Glutamatergic neuron (in vitro differentiated cells): ENCODE measurements at regions not wholly inside any gene's neighbourhood (a gene's known extent, or its start where the extent isn't known, plus 50 kb on each side); places are given as distances from the start of the nearest gene placed in this dataset.

Source experiments
- DNase-seq: peaks from one replicate; pipeline ENCODE4 v3.0.0; 2022
- H3K27ac Mint-ChIP-seq: one replicate; pipeline ENCODE4 v1.8.0; 2020; ENCODE audit warnings: mild to moderate bottlenecking, mixed read lengths, inconsistent platforms; ENCODE audit not compliant: unreplicated experiment
- H3K27me3 Mint-ChIP-seq: one replicate; pipeline ENCODE4 v1.8.0; 2020; ENCODE audit warnings: mild to moderate bottlenecking, moderate library complexity, mixed read lengths, inconsistent platforms; ENCODE audit not compliant: unreplicated experiment
- H3K36me3 Mint-ChIP-seq: one replicate; pipeline ENCODE4 v1.8.0; 2020; ENCODE audit warnings: mild to moderate bottlenecking, mixed read lengths, inconsistent platforms; ENCODE audit not compliant: unreplicated experiment
- H3K4me1 Mint-ChIP-seq: one replicate; pipeline ENCODE4 v1.8.0; 2020; ENCODE audit warnings: mild to moderate bottlenecking, low read depth, mixed read lengths, inconsistent platforms; ENCODE audit not compliant: unreplicated experiment
- H3K4me3 Mint-ChIP-seq: one replicate; pipeline ENCODE4 v1.8.0; 2020; ENCODE audit warnings: mild to moderate bottlenecking, mixed read lengths, inconsistent platforms; ENCODE audit not compliant: unreplicated experiment
- H3K9me3 Mint-ChIP-seq: one replicate; pipeline ENCODE4 v1.8.0; 2020; ENCODE audit warnings: mild to moderate bottlenecking, moderate library complexity, mixed read lengths, inconsistent platforms; ENCODE audit not compliant: unreplicated experiment
- CTCF ChIP-seq: fragments of 200-600 bp; sonication (generic); IDR thresholded peaks from one replicate; pipeline ENCODE4 v1.5.0; 2021; ENCODE audit not compliant: partially characterized antibody, unreplicated experiment

DNA sequence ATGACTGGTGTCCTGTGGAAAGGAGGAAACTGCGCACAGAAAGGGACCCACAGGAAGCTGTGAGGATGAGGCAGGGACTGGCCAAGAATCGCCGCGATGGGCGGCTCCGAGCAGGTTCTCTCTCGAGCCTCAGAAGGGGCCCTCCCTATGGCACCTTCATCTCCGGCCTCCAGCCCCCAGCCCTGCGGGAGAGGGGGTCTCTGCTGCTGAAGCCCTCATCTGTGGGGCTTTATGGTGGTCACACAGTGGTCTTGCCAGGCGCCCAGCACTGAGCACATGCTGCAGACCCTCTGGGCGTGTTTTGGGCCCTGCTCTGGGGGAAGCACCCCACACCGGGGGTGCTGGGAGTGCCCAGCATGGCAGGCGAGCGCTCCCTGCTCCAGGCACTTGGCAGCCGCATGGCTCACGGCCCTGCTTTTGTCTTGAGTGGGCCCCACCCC, 86.6 kb upstream of the ACTRT2 start:
- TF ChIP-seq CTCF: no peak
- Mint-ChIP-seq H3K36me3 (peaks cover 6% of the 10 kb centered on the region), H3K27ac (no peak overlapping the region), H3K4me3 (no peak overlapping the region), H3K4me1 (no peaks in the 10 kb centered on the region), H3K27me3 (peaks cover 4% of the 10 kb centered on the region), H3K9me3 (peaks cover 4% of the 10 kb centered on the region)
- DNase-seq: no peak

GRCh38 chr1:2935184-2935583, 86.1 kb upstream of the ACTRT2 start:
- peaks cover 3% of the 10 kb centered on the region for H3K9me3 Mint-ChIP-seq
- no peak for TF ChIP-seq CTCF
- H3K27me3 Mint-ChIP-seq: peaks cover 7% of the 10 kb centered on the region
- H3K4me1 Mint-ChIP-seq: no peaks in the 10 kb centered on the region
- no peak for DNase-seq
- H3K4me3 Mint-ChIP-seq: no peak overlapping the region
- H3K27ac Mint-ChIP-seq: no peak overlapping the region
- H3K36me3 Mint-ChIP-seq: peaks cover 6% of the 10 kb centered on the region

DNA sequence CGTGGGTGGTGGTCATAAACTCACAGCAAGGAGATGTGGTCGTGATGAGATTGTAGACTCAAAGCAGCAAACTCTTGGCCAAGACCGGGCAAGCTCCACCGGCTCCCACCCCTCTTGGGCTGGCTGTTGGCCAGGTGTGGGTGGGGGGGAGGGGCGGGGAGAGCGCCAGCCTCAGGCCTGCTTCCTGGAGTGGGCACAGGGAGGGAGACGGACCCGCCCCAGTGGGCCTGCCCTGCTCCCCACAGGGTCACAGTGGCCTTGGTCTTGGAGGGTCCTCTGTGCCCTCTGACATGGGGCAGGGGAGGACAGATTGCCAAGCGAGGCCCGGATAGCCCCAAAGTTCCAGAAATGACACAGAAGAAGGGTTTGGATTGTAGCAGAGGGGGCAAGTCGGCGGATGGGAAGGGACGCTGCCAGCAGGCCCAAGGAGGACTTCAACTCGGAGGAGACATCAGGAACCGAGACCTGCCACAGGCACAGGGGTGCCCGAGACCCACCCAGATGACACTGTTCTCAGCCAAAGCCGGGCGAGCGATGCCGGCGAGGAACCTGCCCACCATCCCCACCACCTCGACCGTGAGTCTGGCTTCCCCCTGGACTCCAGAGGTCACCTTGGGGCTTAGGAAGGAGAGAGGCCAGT, 85.4 kb upstream of the ACTRT2 start:
- H3K9me3 Mint-ChIP-seq: peaks cover 6% of the 10 kb centered on the region
- H3K4me3 Mint-ChIP-seq: no peak overlapping the region
- no peak overlapping the region for H3K27ac Mint-ChIP-seq
- H3K4me1 Mint-ChIP-seq: no peaks in the 10 kb centered on the region
- peaks cover 6% of the 10 kb centered on the region for H3K36me3 Mint-ChIP-seq
- peaks cover 7% of the 10 kb centered on the region for H3K27me3 Mint-ChIP-seq
- TF ChIP-seq CTCF: no peak
- no peak for DNase-seq

DNA sequence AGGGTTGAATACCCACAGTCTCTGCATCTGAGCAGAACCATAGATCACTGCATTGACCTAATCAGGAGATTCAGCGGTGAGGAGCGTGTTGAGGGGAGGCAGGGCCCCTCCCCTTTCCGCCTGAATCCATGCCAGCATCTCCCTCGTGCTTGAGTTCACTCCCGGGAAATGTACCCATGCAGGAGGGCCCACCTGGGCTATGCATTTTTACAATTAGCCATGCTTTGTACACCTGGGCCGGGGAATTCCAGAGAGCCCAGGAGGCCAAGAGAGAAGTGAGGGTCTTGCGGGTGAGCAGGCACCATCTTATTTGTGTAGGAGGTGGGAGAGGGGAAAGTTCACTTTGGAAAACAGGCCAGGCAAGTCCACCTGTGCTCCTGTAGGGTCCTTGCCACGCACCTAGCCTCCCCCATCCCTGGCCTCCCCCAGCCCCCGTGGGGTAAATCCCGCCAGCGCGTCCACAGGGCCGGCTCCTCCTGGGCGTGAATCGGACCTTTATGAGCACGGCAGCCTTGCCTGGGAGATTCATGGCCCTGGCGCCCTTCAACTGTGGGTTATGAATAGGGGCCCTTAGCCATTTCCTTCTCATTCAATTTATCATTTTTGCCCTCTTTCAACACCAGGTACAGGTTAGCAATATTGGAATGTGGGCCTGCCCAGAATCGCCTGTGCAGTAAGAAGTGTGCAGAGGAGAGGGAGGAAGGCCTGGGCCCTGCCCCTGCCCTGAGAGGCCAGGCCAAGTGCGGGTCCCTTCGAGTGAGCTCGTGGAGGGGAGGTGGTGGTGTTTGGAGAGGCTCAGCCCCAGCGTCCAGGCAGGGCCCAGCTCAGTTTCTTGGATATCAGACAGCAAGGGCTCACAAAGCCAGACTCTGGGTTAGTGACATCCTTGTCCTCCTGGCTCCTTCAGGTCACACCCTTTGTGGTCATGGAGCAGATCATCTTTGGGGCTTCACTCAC, 84.4 kb upstream of the ACTRT2 start:
- Mint-ChIP-seq H3K27ac (no peak overlapping the region), H3K4me3 (no peak overlapping the region), H3K4me1 (no peaks in the 10 kb centered on the region), H3K36me3 (peaks cover 10% of the 10 kb centered on the region), H3K27me3 (peaks cover 7% of the 10 kb centered on the region), H3K9me3 (peaks cover 7% of the 10 kb centered on the region)
- no peak for TF ChIP-seq CTCF
- no peak for DNase-seq

DNA sequence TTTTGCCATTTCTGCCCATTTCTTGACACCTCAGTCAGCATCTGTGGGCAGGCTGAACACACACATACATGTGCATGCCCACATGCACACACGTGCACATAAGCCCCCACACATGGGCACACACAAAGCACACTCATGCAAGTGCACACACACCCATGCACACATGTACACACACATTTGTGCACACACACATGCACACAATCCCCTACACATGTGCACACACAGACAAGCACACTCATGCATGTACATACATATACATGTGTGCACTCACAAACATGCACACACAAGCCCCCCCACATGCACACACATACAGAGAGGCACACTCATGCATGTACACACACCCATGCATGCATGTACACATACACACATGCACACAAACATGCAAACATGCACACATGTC, 83.5 kb upstream of the ACTRT2 start:
- no peak for TF ChIP-seq CTCF
- Mint-ChIP-seq H3K36me3 (peaks cover 10% of the 10 kb centered on the region), H3K27me3 (peaks cover 7% of the 10 kb centered on the region), H3K9me3 (peaks cover 7% of the 10 kb centered on the region), H3K27ac (no peak overlapping the region), H3K4me1 (no peaks in the 10 kb centered on the region), H3K4me3 (no peak overlapping the region)
- no peak for DNase-seq
